HL-60/S4 treated with phorbol 12-myristate 13-acetate at 8.2 ng/mL for 4 days and 3 days (cell line): ENCODE measurements at regions not wholly inside any gene's neighbourhood (a gene's known extent, or its start where the extent isn't known, plus 50 kb on each side); places are given as distances from the start of the nearest gene placed in this dataset.
"Not testable (repeated sequence)": the region's sequence is repeated elsewhere in the genome, so short reads cannot be mapped to it uniquely, and the experiment has no call there.

Source experiments
- in situ Hi-C: fragments of 300-500 bp; cut with MboI; formaldehyde crosslinking; loops from 2 replicates; pipeline ENCODE4 v1.15.0; 2022; ENCODE audit warnings: low sequenced_read_pairs

DNA sequence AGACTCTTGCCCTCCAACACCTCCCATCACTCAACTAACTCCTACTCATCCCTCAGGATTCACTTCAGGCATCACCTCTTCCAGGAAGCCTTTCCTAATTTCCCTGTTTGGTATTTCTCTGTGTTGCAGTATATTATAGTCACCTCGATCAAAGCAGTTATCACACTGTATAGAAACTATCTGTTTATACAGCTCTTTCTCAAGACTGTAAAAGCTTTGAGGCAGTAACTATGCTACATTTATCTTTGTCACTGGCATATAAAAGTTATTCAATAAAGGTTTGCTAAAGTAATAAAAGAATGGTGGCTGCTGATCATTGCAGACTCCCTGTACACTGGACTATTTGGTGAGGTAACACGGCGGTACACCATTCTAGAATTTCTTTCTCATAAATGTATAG, 284.9 kb downstream of the PAX3 start:
- in situ Hi-C loops: no loop called here

DNA sequence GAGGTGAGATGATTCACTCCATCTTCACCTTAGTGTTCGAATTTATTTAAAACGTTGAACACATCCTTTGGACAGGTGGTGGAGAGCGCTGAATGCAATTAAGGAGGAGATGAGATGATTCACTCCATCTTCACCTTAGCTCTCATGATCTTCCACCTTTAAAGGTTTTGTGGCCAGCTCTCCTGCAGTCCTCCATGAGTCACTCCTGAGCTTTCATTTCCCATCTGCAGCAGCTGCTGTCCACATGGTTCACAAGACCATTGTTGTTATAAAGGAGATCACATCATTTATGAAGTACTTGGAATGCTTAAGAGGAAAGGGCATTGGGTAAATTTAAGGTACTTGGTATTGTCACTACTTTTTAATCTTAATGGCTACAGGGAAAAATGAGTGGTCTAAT, 298.5 kb downstream of the PAX3 start:
- in situ Hi-C loops: no loop called here

DNA sequence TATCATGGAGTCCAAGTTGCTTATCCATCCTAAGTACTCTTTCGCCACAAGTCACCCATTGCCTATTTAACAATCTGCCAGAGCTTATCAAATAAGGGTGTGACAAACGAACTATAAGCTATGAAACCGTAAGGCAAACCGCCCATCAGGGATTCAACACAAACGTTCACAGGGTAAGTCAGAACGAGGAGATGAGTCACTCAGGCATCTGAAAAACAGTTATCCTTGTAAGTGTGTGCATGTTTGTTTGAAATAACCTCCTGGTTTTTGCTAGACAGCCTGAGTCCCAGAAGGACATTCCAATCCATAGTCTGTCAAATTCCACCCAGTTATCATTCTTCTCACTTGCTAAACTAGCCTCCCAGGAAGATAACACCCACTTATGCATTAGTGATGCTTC, 299.1 kb downstream of the PAX3 start:
- in situ Hi-C loops: no loop called here

DNA sequence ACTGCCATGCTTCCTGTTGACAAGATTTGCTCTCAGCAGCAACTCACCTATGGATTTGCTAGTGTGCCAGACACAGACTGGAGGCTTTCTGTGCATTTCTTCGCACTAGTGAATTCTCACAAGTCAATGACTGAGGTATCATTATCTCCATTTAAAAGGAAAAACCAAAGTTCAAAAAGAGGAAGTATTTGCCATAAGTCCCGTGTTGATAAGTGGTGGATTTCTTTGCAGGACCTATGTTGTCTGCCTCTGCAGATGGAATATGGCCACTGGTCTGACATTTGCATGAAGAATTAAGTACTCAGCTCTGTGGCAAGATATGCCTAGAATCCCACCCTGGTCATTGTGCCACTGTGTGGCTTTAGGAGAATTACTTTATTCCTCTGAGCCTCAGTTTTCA, 299.6 kb downstream of the PAX3 start:
- in situ Hi-C loops: no loop called here

DNA sequence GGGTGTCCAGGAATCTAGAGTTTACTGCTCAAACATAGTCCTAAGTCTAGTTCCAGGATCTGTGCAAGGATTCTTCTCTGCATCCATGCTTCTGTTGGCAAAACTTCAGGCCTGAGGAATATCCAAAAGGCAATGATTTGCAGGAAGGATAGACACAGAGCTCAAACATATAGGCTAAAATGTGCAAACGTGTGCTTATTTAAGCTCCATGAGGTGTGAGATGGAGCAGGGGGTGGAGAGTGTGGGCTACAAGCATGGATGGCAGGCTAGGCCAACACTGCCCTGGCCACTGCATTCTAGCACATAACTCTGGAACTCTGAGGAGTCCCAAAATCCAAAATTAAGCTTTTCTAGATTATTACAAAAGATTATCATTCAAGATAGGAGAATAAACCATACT, 301.1 kb downstream of the PAX3 start:
- in situ Hi-C loops: no loop called here

DNA sequence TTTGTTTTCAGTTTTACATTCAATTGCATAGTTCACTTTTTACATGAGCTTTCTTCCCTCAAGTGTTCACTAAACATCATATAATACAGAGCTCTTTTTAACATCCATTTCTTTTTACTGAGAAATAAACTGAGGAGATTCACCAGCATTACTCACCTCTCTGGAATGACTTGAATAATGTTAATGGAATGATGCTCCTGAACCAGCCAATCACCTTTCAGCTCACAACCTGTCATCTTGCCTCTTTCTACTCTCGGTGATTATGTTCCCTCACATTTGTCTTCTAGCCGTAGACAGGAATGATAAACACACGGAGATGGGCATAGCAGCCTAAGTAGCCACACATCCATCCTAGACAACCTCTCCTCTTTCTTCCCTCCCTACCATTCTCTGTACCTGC, 301.7 kb downstream of the PAX3 start:
- in situ Hi-C loops: no loop called here

DNA sequence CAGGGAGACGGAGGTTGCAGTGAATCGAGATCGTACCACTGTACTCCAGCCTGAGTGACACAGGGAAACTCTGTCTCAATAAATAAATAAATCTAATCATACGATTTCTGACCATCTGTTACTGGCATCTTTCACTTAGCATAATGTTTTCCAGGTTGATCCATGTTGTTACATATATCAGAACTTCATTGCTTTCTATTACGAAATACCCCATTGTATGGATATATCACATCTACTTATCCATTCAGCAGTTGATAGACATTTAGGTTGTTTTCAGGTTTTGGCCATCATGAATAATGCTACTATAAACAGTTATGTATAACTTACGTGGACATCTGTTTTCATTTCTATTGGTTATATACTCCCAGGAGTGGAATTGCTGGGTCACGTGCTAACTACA, 303.9 kb downstream of the PAX3 start:
- in situ Hi-C loops: no loop called here

DNA sequence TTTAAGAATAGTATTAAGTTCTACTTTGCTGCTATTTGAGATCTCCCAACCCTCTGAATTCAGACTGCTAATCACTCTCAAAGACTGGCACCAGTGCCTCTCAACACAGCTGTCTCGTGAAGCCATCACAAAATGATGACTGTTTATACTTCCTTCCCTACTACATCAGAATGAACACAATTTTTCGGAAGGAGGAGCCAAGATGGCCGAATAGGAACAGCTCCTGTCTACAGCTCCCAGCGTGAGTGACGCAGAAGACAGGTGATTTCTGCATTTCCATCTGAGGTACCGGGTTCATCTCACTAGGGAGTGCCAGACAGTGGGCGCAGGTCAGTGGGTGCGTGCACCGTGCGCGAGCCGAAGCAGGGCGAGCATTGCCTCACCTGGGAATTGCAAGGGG, 314.4 kb downstream of the PAX3 start:
- in situ Hi-C loops: not testable (repeated sequence)

DNA sequence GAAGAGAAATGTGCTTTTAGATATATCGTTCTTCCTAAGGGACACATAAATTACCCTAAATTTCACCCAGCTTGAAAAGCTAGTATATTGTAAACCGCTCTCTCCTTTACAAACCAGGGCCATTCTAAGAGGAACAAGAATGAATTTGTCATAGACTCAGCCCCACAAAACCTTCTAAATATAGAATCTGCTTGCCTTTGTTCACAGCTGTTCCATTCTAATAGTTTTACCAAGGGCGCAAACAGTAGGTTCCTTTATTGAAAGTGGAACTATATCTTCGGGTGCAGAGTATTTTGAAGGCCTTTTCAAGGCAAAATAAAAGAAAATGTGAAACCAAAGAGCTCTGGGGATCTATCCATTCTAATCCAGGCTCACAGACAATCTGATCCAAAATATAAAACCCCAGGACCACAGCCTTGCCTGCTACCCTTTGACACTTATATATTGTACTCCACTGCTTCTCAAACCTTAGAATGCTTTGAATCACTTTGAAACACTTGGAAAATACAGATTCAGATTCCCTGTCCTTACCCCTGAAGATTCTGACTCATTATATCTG, 316.8 kb downstream of the PAX3 start:
- in situ Hi-C loops: no loop called here

DNA sequence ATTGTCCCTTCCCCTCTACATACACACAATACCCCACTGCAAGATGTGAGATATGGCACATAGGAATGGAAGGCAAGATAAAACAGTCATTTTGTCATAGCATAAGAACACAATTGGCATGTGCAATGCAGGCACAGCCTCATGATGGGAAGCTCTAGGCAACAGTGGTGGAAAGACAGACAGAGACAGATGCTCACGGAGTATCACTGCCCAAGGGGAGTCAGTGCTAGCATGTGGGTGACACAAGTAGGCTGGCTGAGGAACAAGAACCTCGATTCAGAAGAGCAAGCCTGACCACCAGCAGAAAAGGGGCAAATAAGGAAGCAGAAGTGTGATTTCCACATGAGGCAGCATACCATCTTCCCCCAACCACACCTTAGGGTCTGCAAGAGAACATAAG, 323.6 kb downstream of the PAX3 start:
- in situ Hi-C loops: no loop called here

DNA sequence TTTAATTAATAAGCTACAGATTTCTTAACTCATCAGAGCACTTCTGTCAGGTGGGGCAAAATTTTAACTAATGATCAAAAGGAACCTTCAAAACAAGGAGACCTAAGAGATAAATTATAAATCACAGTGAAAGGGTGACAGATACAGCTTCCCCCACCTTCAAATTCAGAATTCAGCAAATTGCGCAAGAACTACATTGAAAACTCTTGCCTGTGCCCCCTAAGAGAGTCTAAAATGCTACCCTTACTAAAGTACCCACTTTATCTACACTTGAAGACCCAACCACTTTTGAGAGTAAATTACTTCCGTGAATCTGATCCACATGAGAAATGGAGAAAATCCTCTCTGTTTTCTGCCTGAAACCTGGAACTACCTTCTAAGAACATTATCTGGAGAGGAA, 324.9 kb downstream of the PAX3 start:
- in situ Hi-C loops: no loop called here

DNA sequence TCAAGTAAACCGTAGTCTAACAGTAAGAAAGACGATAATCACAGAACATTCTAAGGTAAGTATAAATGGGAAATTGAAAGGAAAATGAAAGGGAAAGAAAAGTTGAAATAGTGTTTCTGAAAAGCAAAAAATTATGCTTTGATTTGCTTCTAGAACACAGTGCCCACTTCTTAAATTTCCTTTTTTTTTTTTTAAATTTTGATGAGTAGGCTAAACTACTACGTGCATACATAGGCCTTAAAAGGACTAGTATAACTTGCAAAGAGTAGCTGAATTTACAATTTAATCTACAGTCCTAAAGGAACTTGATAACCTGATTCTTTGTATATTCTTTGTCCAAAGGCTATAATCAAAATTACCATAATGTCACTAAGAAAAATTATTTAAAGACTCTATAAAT, 325.3 kb downstream of the PAX3 start:
- in situ Hi-C loops: no loop called here

DNA sequence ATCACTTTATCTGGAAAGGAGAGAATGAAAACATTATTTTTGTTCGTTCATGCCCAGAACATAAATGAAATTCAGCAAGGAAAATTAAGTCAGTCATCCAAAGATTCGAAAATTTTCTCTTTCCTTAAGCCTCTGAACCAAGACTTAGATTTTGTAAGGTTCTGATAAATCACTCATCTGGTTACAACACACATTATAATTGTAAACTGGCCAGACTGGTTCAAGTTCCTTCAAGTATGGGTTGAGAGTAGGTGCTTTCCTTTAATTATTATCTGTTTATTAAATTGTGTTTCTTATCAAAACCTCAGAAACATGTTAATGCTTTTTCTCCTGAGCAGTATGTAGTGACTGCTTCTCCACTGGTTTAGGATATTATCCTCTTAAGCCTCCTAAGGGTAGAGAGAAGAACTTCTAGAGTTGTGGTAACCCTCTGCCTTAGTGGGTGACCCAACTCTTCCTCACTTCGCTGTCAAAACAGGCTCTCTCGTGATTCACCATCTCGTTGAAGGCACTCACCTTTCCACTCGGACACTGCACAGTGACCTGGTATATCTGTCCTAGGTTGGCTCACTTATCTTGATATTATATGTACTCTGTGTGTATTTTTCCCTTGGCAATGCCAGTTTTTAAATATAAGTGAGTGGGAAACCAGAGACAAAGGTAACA, 325.9 kb downstream of the PAX3 start:
- in situ Hi-C loops: no loop called here

DNA sequence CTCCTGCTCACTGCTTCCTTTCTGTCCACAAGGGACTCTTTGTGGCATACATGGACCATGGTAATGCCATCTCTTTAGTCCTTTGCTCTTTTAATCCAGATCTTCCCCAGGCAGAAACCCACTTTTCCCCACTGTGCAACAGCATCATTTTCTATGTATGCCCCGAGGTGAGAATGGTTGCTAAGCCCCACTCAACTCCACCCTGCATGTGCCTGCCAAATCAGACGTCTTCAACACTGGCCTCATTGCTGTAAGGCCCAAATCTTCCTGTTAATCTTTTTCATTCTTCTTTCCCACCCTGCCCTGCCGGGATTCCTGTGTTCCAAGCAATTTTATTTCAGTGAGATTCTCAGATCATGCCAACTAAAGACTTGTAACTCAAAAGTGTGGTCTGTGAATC, 328.4 kb downstream of the PAX3 start:
- in situ Hi-C loops: no loop called here

DNA sequence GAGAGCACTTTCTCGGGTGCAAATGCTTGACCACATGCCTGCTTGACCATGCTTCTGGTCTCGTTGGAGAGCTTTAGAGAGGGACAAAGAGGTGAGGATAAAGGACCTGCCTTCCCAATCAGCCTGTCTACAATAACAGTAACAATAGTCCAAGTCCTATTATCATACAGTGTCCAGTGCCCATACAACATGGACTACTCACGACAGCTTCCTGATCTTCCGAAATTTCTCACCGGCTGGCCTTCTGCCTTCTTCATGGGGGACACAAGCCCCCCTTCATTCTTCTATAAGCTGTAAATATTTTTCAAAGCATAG, 329.0 kb downstream of the PAX3 start:
- in situ Hi-C loops: no loop called here

DNA sequence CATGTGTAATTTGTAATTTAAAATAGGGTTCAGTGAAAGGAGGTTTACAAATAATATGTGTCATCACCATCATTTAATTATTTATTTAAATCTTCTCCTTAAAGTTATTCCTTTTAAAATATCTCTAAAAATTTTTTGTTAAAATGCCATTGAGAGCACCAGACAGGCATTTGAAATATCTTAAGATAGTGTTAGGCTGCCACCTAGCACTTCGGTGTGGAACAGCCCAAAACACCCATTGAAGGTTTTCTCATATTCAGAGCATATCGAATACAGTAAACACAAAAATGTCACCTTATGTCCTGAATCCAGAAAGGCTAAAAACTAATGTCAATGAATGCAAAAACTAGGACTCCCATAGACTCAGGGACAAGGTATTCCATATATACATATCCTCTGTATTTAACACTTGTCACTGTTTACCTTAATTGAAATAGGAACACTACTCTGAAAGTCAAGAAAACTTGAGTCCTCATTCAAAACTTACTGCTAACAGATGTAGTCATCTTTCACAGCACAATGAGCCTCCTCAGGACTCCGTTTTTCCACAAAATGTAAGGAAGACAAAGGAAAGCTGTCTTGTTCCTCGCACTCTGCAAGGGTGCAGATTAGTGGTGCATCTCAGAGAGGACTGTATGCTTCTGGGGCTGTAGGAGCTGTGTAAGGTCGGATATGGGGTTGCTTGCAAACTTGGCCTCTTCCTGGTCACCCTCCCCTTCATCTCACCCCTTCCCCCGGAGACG, 329.5 kb downstream of the PAX3 start:
- in situ Hi-C loops: no loop called here

DNA sequence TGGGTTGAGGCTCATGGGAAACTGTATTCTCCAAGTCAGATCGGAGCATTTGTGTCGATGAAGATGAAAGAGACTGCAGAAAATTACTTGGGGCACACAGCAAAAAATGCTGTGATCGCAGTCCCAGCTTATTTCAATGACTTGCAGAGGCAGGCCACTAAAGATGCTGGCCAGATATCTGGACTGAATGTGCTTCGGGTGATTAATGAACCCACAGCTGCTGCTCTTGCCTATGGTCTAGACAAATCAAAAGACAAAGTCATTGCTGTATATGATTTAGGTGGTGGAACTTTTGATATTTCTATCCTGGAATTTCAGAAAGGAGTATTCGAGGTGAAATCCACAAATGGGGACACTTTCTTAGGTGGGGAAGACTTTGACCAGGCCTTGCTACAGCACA, 336.6 kb downstream of the PAX3 start:
- in situ Hi-C loops: no loop called here

DNA sequence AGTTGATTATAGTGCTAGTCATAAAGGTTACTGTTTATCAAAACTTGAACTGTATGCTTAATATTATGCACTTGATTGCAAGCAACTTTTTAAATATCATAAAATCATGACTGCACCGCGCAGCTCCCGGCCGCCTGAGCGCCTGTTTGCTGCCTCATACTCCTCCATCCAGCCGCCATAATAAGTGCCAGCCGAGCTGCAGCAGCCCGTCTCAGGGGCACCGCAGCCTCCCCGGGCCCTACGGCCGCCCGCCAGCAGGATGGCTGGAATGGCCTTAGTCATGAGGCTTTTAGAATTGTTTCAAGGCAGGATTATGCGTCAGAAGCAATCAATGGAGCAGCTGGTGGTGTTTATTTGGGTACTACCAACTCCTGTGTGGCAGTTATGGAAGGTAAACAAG, 337.2 kb downstream of the PAX3 start:
- in situ Hi-C loops: no loop called here

DNA sequence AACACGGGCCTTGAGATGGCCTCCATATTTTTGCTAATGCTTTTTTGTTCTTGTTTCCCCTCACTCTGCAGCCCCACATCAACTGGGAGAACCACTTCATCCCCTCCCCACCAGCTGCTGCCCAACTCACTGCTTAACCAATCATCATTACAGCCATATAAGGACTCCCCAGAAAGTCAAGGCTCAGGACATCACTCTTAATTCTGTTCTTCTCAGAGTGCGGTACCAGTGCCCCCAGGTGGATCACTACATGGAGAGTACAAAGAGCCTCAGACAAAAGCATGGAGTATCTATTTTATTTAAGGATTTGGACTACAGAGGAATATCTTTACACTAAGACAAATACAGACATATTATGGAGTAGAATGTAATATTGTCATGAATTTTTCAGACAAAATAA, 340.6 kb downstream of the PAX3 start:
- in situ Hi-C loops: no loop called here

DNA sequence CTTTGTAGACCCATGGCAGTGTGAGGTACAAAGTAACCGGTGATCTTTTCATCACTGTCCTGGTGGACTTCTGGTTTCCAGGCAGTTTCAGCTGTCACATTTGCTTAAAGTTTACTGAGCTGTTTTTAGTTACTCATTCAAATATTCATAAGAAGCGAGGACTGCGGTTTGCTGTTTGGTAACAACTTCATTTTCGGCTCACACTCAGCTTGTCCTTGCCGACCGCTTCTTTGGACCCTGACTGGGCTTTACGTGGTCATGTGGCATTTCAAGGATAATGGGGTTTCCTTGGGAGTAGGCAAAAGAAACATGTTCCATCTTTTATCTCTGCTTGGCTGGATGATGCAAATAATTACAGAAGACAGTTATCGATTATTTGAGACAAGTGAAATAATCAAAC, 350.7 kb downstream of the PAX3 start:
- in situ Hi-C loops: no loop called here

DNA sequence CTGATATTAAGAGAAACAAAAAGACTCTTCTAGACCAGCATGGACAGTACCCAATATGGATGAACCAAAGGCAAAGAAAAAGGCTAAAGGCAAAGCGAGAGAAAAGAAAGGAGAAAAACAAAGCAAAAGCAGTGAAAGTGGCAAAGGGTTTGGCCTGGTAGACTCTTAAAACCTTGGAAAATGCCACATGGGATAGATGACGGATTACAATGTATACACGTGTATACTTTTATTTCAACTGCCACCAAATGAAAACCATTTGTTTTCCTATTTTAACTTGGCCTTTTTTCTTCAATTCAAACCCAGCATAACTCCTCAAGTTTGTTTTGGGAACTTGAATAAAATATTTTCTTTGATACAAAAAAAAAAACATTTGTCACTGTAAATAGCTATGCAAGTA, 354.3 kb downstream of the PAX3 start:
- in situ Hi-C loops: not testable (repeated sequence)

DNA sequence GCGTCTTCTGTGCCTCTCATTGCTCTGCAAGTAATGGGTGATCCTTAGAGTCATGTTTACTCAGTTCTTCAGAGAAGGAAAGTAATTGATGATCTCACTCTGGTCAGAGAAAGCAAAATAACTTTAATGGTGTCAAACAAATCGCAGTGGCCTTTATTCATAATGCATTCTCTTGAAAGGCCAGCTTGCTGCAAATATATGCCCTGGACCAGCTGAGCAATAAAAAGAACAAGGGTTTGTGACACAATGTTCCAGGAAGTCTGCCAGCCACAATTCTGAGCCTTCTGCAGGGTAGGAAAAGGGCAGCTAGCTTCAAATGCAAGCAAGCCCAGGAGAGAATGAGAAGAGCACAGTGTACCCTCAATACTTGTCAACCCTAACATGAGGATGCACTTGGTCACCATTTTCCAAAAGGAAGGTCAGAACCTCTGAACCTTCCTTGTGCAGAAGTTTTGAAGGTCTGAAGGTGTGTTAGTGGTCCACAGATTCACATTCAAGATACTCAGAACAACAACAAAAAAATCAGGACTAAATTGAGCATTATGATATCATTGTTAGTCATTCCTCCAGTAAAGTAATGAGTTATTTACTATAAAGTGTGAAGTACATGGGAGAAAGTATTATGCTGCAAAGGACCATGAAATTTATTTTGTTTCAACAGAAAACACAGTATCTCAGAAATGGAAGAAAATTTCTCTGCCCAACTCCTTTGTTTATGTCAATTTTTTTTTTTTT, 355.6 kb downstream of the PAX3 start:
- in situ Hi-C loops: no loop called here
